Colonic mucosa (tissue), 4 donors: ENCODE measurements at regions not wholly inside any gene's neighbourhood (a gene's known extent, or its start where the extent isn't known, plus 50 kb on each side); places are given as distances from the start of the nearest gene placed in this dataset.

Source experiments
- DNase-seq: peaks from one replicate; pipeline ENCODE4 v3.0.0-alpha.2; 2020
- H3K27ac ChIP-seq: fragments of 200-600 bp; one replicate; pipeline ENCODE4 v1.8.0; 2021
- H3K27me3 ChIP-seq: fragments of 200-600 bp; one replicate; pipeline ENCODE4 v1.8.0; 2021
- H3K36me3 ChIP-seq: fragments of 200-600 bp; one replicate; pipeline ENCODE4 v1.8.0; 2021
- H3K4me1 ChIP-seq: fragments of 200-600 bp; one replicate; pipeline ENCODE4 v1.8.0; 2021; ENCODE audit warnings: mild to moderate bottlenecking
- H3K4me3 ChIP-seq: fragments of 200-600 bp; one replicate; pipeline ENCODE4 v1.8.0; 2021
- H3K9ac ChIP-seq, 2 donors: one replicate each; pipeline ENCODE4 v1.7.0; 2013; ENCODE audit warnings: control low read depth in 2 of 2, low read depth in 2 of 2, low read length in 2 of 2
- H3K9me3 ChIP-seq: fragments of 200-600 bp; one replicate; pipeline ENCODE4 v1.8.0; 2021
- intact Hi-C: fragments of 100-400 bp; cut with DNase I; formaldehyde crosslinking; loops from one replicate; pipeline ENCODE4 v1.14.1; 2022
- TF ChIP-seq, protein P1 (sequence below): fragments of 200-600 bp; IDR thresholded peaks from one replicate; pipeline ENCODE4 v1.8.0; 2022; ENCODE audit warnings: antibody characterized with exemption, mild to moderate bottlenecking
- donor health status: healthy.
- donor health status: DM: no; HTN: no; CAD: no.
- donor health status: DM: no; HTN: no; CAD: no.

DNA sequence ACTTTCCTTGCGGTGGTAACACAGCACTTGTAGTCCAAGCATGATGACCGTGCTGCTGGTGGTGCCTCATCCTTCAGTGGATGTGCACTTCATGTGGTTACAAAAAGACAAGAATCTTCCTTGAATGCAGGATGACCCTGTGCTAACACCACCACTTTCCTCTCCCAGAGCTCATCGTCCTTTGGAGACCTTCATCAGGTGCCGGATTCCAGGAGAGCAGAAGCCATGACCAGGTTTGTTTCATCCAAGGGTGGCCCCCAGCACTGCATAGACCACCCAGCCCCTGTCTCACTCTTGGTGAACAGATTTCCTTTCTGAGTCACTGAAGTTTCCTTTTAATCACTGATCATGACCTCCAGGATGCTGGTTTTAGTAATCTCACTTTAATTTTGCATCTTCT lies 101.2 kb upstream of the SYNDIG1 start:
- H3K36me3 ChIP-seq = no peaks in the 10 kb centered on the region
- H3K4me3 ChIP-seq = no peak overlapping the region
- no peak overlapping the region for H3K27ac ChIP-seq
- TF ChIP-seq, protein P1, sequence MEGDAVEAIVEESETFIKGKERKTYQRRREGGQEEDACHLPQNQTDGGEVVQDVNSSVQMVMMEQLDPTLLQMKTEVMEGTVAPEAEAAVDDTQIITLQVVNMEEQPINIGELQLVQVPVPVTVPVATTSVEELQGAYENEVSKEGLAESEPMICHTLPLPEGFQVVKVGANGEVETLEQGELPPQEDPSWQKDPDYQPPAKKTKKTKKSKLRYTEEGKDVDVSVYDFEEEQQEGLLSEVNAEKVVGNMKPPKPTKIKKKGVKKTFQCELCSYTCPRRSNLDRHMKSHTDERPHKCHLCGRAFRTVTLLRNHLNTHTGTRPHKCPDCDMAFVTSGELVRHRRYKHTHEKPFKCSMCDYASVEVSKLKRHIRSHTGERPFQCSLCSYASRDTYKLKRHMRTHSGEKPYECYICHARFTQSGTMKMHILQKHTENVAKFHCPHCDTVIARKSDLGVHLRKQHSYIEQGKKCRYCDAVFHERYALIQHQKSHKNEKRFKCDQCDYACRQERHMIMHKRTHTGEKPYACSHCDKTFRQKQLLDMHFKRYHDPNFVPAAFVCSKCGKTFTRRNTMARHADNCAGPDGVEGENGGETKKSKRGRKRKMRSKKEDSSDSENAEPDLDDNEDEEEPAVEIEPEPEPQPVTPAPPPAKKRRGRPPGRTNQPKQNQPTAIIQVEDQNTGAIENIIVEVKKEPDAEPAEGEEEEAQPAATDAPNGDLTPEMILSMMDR = no peak
- no peak overlapping the region for H3K9ac ChIP-seq
- intact Hi-C loops = no loop called here
- H3K4me1 ChIP-seq = no peaks in the 10 kb centered on the region
- DNase-seq = no peak
- H3K9me3 ChIP-seq = no peaks in the 10 kb centered on the region
- H3K27me3 ChIP-seq = no peaks in the 10 kb centered on the region

DNA sequence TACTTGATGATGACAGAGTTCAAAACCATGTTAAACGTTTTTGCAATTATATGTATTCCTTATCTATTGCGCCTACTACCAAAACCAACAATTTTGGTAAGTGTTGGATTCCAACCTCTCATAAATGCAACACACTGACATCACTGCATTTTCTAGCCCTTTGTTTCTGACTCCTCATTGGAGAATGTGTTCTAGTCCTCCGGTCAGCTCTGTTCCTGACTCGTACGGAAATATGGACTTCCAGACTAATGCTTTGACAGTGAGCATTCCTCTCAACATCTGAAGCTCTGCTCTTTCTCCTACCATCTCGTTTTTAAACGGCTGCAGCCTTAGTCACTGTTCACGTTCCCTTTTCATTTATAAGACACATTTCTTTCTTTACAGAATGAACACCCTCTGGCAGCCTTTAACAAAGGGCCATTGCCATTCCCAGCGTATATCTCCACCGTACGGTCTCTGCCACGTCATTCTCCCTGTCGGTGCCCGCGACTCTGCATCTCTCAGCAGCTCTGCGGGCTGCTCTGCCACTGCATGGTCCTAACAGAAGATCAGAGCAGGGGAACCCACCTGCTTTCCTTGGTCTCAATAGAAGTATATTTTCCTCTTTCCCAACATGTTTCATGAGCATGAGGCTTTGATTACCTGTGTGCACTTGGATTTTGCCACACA lies 103.0 kb upstream of the SYNDIG1 start:
- TF ChIP-seq, protein P1 = no peak
- Histone ChIP-seq H3K9me3 (no peaks in the 10 kb centered on the region), H3K4me3 (no peak overlapping the region), H3K4me1 (no peaks in the 10 kb centered on the region), H3K36me3 (no peaks in the 10 kb centered on the region), H3K27me3 (no peaks in the 10 kb centered on the region), H3K9ac (no peak overlapping the region), H3K27ac (no peak overlapping the region)
- intact Hi-C loops = no loop called here
- DNase-seq = no peak

DNA sequence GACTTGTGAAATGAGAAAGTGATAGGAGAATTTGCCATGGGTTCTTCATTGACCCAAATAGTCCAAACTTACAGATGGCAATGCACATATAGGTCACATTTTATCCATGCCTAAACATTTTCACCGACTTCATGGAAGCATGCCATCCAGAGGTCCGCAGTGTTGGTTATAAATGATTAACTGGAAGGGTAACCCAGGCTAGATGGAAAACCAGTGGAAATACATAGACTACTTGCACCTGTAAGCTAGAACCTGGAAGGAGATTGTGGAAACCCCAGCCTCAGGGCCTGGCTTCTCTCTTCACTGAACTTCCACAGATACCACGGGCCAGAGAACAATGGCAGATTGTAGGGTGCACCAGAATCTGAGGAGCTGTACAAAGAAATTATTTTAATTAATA lies 103.8 kb upstream of the SYNDIG1 start:
- no peaks in the 10 kb centered on the region for H3K4me1 ChIP-seq
- H3K27ac ChIP-seq = no peak overlapping the region
- TF ChIP-seq, protein P1 = no peak
- intact Hi-C loops = no loop called here
- H3K9me3 ChIP-seq = no peaks in the 10 kb centered on the region
- H3K36me3 ChIP-seq = no peaks in the 10 kb centered on the region
- H3K27me3 ChIP-seq = no peaks in the 10 kb centered on the region
- no peak overlapping the region for H3K4me3 ChIP-seq
- no peak overlapping the region for H3K9ac ChIP-seq
- DNase-seq = no peak

DNA sequence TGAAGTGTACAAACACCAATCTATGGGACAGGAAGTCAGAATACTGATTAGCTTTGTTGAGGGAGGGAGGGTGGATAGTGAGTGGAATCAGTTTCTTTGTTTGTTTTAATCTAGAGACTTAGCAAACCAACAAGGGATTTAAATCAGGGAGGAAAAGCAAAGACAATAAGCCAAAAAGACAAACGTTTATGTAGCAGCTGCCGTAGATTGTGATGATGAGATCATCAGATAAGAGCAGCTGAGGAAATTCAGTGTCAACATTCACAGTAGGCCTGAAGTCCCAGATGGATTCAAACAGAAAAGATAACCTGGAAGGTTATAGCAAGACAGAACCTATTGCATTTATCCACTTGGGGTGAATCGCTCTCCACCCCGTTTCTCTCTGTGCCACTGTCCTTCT lies 104.9 kb upstream of the SYNDIG1 start:
- DNase-seq = no peak
- Histone ChIP-seq H3K9ac (no peak overlapping the region), H3K27ac (no peak overlapping the region), H3K36me3 (no peaks in the 10 kb centered on the region), H3K9me3 (no peaks in the 10 kb centered on the region), H3K27me3 (no peaks in the 10 kb centered on the region), H3K4me1 (no peaks in the 10 kb centered on the region), H3K4me3 (no peak overlapping the region)
- intact Hi-C loops = no loop called here
- TF ChIP-seq, protein P1 = no peak

DNA sequence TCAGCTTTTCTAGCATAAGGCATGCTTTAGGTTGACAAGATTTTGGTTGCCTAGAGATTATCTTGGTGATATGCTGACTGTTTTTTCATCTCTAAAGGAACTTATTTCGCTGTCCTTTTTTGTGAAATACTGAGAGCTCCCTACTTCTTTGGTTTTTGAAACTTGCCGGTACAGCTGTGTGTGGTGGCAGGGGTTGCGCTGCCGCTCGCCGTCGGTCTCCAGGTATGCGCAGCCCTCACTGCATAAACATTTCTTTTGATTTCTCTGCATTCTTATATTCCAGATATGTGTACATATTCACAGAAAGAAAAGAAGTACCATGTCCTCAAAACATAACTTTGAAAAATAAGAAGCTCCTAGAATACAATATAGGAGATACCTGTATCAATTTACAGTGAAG lies 106.4 kb upstream of the SYNDIG1 start:
- TF ChIP-seq, protein P1 = no peak
- Histone ChIP-seq H3K4me1 (no peaks in the 10 kb centered on the region), H3K4me3 (no peak overlapping the region), H3K36me3 (no peaks in the 10 kb centered on the region), H3K27me3 (no peaks in the 10 kb centered on the region), H3K9ac (no peak overlapping the region), H3K9me3 (no peaks in the 10 kb centered on the region), H3K27ac (no peak overlapping the region)
- no peak for DNase-seq
- intact Hi-C loops = no loop called here
